HuH-7 (cell line): ENCODE measurements at regions not wholly inside any gene's neighbourhood (a gene's known extent, or its start where the extent isn't known, plus 50 kb on each side); places are given as distances from the start of the nearest gene placed in this dataset.
"Not testable (repeated sequence)": the region's sequence is repeated elsewhere in the genome, so short reads cannot be mapped to it uniquely, and the experiment has no call there.

ENCODE experiments used
- DNase-seq: peaks from one replicate; pipeline ENCODE4 v3.0.0; 2011; ENCODE audit warnings: low spot score

DNA sequence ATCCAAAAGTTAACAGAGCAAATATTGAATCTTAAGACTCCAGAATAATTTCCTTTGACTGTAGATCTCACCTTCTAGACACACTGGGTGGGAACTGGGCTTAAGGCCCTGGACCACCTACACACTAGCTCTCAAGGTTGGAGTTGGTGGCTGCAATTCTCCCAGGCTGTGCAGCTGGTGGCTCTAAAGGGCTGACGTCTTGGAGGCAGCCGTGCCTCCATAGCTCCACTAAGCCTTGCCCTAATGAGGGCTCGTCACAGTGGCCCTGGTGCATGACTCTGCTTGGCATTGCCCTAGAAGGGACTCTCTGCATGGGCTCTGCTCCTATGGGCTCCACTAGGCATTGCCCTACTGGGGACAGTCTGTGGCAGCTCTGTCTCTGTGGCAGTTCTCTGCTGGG is 1005.2 kb downstream of the CCSER2 start:
- no peak for DNase-seq

DNA sequence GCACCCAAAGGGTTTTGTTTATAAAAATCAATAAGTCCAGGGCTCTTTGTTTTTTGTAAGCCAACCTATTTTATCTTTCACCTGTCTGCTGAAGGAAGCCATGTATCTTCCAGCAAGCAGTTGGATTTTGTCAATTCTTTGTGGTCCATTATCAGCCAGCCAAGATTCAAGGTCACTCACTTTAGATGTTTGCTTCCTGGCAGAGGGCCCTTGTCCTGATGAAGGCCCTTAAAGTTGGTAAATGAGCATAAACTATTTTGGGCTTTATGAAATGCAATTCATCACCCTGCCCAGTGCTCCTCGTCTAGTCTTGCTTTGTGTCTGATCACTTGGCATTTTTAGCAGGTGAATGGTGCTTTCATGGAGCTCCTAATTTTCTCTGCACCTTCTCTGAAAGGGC is 1004.2 kb downstream of the GRID1 start:
- no peak for DNase-seq

DNA sequence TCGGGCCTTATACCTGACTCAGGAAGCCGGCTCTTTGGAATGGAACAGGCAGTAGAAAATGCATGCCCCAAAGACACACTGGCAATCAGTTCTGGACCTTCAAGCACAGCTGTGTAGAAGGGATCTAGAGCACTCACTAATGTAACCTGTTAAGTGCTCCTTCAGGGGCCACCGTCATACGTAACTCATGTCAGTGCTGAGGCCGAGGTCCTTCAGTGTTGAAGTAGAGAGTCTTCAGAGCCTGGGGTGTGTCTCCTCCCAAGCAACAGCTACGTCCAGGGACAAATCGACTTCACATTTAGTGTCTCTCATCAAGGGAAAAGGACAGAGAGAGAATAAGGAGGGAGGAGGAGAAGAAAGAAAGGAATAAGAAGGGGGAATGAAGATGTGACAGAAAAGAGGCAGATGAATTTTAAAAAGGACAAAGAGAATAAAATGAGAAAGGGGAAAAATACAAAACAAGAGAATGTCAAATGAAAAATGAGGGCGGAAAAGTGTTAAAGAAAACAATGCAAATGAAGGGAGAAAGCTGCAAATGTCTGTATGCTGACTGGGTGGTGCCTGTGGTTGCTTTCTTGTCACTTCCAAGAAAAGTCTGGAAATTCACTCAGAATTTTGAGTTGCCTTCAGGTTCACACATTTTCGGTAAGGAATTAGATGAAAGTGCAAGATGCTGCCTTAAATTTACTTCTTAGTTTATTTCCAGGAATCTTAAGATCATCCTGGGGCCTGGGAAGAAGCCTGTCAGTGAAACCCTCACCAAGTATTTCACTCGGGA is 989.4 kb downstream of the GRID1 start:
- no peak for DNase-seq

- DNase-seq = no peak
These were observed 987.3 kb downstream of the GRID1 start for GRCh38 chr10:85379338-85379737.

- DNase-seq = no peak
These were observed 965.5 kb downstream of the GRID1 start for GRCh38 chr10:85400981-85401695.

GRCh38 chr10:85402541-85402940 is 964.1 kb downstream of the GRID1 start:
- DNase-seq = no peak

- no peak for DNase-seq
These were observed 959.5 kb downstream of the GRID1 start for GRCh38 chr10:85407088-85407487.

DNA sequence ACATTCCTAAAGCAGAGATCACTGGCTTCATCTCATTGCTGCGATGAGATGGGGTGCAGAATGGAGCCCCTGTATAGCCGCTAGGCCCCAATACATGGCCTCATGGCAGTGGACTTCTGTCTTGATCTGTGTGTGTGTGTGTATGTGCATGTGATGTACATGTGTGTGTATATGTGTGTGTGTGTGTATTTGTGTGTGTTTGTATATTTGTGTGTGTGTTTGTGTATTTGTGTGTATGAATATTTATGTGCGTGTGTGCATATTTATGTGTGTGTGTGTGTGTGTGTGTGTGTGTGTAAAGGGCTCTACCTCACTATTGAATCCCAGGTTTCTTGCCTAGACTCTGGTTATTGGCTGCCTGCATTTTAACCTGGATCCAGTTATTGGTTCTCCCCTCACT is 958.2 kb downstream of the GRID1 start:
- no peak for DNase-seq

DNA sequence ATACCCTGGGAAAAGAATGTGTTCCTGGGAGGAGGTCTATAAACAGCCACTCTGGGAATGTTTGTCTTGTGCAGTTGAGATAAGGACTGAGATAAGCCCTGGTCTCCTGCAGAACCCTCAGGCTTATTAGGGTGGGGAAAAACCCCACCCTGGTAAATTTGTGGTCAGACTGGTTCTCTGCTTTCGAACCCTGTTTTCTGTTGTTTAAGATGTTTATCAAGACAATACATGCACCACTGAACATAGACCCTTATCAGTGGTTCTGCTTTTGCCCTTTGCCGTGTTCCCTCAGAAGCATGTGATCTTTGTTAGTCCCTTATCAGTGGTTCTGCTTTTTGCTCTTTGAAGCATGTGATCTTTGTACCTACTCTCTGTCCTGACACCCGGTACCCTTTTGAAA is 956.0 kb downstream of the GRID1 start:
- DNase-seq = not testable (repeated sequence)

DNA sequence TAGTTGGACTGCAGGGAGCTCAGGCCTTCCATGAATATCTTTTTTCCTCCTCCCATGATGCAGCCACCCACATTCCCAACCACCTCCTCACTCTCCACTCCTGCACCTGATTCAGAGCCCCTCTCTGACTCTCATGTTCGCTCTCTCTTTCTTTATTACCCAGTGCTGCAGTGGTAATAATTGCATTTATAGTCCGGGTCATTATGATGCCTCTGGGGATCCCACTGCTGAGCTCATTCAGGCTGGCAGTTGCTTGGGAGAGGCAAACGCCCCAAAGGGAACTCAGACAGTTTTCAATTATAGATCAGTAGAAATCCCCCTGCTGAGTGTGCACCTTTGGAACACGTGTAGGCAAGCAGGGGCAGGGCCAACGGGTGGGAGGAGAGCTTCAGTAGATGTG is 953.0 kb downstream of the GRID1 start:
- no peak for DNase-seq

- no peak for DNase-seq
These were observed 945.9 kb downstream of the GRID1 start for GRCh38 chr10:85420501-85421191.

DNA sequence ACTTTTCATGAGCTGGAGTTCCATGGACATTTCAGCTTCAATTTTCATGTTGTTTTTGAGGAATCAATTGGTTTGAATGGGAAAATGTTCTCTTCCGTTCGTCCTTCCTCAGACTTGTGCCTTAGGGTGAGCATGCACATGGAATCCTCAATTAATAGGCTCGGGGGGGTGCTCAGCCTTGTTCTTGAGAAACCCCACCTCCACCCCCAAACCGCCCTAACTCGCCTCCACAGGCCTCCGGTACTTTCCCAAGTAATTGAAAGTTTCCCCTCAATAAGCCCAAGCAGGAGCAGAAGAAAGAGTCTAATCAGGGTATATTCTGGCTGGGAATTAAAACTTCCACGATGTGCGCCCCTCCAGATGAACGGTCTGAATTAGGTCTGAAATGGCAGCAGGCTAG is 945.2 kb downstream of the GRID1 start:
- DNase-seq = no peak

GRCh38 chr10:85429126-85429525 is 937.5 kb downstream of the GRID1 start:
- no peak for DNase-seq

- no peak for DNase-seq
These were observed 935.6 kb downstream of the GRID1 start for GRCh38 chr10:85430991-85431390.

- DNase-seq = no peak
These were observed 933.3 kb downstream of the GRID1 start for GRCh38 chr10:85433248-85433647.

DNA sequence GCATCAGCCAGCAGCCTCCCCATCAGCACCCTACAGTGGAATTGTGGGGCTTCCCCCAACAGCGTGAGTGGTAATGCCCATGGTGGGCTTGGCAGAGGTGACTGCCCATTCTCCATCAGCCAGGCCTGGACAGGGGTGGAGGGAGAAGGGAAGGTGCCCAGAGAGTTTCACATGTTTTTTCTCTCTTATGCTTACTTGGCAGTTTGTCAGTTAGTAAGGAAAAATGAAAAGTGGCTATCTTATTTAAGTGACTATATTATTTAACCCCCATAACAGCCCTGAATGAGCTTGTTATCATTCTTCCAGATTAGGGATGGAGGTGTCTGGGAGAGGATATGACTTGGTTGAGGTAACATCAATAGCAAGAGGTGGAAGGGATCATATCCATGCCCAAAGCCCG is 921.7 kb downstream of the GRID1 start:
- no peak for DNase-seq

DNA sequence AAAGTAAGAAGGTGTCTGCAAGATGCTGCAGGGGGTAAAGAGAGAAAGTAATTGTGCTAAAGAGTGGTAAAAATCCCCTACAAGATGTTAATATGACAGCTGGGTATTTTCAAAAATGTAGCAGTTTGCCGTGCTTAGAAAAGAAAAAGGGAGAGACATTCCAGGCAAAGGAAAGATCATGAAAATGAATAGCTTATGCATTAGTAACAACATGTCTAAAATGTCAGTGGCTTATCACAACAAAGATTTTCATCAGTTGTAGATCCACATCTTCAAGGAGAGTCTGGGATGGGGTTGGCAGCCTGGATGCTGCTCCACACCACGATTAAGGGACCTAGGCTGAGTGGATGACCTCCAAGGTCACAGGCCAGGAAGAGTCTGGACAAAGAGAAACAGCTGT is 920.9 kb downstream of the GRID1 start:
- DNase-seq = no peak

DNA sequence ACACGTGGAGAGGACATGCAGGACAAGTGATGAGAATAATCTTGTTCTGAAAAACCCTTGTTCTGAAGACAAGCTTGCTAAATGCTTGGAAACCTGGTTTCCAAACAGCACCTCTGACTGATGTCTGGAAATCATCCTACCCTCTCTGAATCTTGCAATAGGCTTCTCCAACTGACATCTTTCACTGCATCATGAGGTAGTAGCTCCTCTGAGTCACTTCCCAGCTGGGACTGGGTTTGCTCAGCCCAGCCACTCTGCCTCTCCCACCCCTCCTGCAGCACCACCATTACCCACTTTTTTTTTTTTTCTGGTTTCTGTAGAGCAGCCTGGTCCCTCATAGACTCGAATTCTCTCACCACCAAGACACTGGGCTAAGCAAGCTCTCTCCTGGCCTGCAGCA is 919.8 kb downstream of the GRID1 start:
- no peak for DNase-seq

DNA sequence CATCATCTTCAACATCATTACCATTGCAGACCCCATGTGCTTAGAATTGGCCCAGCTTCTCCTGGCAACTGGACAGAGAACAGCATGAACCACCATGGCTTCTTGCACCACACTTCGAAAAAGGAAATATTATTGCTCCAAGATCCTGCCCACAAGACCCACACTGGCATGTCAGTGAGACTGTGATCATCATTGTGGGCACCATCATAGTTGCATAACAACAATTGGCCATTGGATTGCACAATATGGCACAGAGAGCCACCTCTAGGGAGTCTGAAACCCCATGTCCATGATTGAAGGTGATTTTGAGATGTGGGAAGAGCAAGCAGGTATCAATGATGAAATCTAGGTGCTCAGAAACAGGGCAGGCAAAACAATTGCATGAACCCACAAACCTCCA is 918.9 kb downstream of the GRID1 start:
- no peak for DNase-seq

GRCh38 chr10:85448716-85449115 is 917.9 kb downstream of the GRID1 start:
- DNase-seq = no peak

DNA sequence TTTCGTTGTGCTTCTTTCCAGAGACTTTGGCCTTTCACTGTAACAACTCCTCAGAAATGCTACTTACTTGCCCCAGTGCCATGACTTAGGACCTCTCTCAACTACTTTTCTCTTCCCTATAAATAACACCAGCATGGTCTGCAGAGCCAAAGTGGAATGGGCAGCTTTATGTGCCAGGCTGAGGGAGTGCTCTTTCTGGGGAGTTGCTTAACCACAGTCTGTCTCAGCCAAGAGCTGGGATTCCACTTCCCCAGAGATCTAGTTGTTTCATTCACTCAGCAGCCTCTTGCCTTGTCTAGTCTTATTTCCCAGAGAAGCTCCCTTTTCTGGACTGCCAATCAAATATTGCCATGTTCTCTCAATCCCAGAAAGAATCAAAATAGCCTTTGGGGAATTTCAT is 912.2 kb downstream of the GRID1 start:
- DNase-seq = no peak

GRCh38 chr10:85457191-85457590 is 909.4 kb downstream of the GRID1 start:
- no peak for DNase-seq

DNA sequence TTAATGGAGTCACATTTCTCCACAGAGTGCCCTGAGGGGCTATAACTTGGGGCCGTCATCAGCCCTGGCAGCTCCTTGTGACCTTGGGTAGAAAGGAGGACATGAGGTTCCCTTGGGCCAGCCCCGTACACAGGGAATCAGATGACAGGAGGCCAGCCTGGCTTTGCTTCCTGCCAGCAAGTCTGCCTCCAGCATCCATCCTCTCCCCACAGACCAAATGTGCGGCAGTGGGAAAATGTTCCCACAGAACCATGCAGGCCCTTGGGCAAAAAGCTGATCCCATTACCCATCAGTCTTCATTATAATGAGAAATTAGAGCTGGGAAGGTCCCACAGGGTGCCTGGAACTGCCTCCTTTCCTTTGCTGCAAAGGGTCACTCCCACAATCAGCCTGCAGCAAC is 908.3 kb downstream of the GRID1 start:
- no peak for DNase-seq
